Cardiac muscle cell (in vitro differentiated cells and primary cell): ENCODE measurements at regions not wholly inside any gene's neighbourhood (a gene's known extent, or its start where the extent isn't known, plus 50 kb on each side); places are given as distances from the start of the nearest gene placed in this dataset.

Experiments used
- DNase-seq, 2 donors: peaks; one replicate each; pipeline versions ENCODE4 v3.0.0 to v3.0.0-alpha.2; 2010 to 2017; ENCODE audit warnings: low read depth in 1 of 2, low spot score in 1 of 2
- H3K27ac ChIP-seq: fragments of 200-600 bp; sonication (generic); 2 replicates; pipeline ENCODE4 v1.5.1; 2016
- H3K27me3 ChIP-seq: fragments of 200-600 bp; sonication (generic); 2 replicates; pipeline ENCODE4 v1.6.0; 2016; ENCODE audit warnings: control low read depth
- H3K36me3 ChIP-seq: fragments of 200-600 bp; sonication (generic); 2 replicates; pipeline ENCODE4 v1.5.1; 2016; ENCODE audit warnings: control low read depth
- H3K4me1 ChIP-seq: fragments of 200-600 bp; sonication (generic); 2 replicates; pipeline ENCODE4 v1.8.1; 2017; ENCODE audit warnings: low read depth, mild to moderate bottlenecking, mixed run types
- H3K4me3 ChIP-seq: fragments of 200-600 bp; sonication (generic); 2 replicates; pipeline ENCODE4 v1.5.1; 2016; ENCODE audit warnings: mild to moderate bottlenecking
- H3K9me3 ChIP-seq: fragments of 200-600 bp; sonication (generic); 2 replicates; pipeline ENCODE4 v1.5.1; 2017; ENCODE audit warnings: low read depth, mild to moderate bottlenecking, control low read depth
- CTCF ChIP-seq: IDR thresholded peaks from 2 replicates; pipeline ENCODE4 v1.5.1; 2012; ENCODE audit warnings: low read depth, mild to moderate bottlenecking, low read length

DNA sequence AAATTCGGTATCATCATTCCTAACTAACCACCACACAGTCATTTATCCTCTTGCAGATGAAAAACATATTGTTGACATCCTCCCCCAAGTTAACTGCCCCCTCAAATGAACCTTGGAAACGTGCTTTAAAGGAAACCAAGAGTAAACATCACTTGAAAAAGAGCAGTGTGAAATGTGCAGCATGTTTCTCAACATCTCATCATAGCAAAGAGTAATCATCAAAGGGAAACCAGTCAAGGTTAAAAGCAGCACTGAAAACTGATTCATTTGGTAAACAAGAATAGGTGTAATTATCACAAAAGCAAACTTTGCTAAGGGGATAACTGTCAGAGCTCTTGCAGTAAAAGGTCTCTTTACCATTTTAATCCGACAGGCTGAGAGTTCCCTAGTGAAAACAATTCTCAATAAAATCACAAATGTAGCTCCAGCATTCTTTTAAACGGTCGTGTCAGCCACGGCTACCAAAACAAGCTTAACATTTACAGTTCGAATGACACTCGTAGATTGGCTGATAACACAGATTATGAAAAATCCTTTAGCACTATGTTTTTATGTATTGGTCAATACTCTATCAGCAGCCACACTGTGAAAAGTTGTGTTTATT lies 461.0 kb downstream of the GBE1 start:
- no peaks in the 10 kb centered on the region for H3K36me3 ChIP-seq
- H3K27ac ChIP-seq: no peak overlapping the region
- no peak for TF ChIP-seq CTCF
- no peak for DNase-seq
- no peaks in the 10 kb centered on the region for H3K4me1 ChIP-seq
- H3K27me3 ChIP-seq: no peaks in the 10 kb centered on the region
- H3K4me3 ChIP-seq: no peak overlapping the region
- H3K9me3 ChIP-seq: no peaks in the 10 kb centered on the region

DNA sequence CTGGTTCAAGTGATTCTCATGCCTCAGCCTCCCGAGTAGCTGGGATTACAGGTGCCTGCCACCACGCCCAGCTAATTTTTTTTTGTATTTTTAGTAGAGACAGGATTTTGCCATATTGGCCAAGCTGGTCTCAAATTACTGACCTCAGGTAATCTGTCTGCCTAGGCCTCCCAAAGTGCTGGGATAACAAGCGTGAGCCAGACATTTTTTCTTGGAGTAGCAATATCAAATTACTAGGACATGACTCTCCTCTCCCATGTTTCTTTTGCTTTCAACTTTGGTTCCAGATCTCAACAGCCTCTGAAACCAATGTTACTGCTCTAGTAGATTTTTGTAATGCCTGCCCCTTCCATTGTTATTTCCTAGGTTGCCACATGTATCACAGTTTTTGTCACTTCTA lies 462.0 kb downstream of the GBE1 start:
- H3K36me3 ChIP-seq: no peaks in the 10 kb centered on the region
- H3K9me3 ChIP-seq: no peaks in the 10 kb centered on the region
- no peak for DNase-seq
- H3K4me1 ChIP-seq: no peaks in the 10 kb centered on the region
- no peak for TF ChIP-seq CTCF
- H3K4me3 ChIP-seq: no peak overlapping the region
- H3K27ac ChIP-seq: no peak overlapping the region
- H3K27me3 ChIP-seq: no peaks in the 10 kb centered on the region

GRCh38 chr3:81295906-81296577 lies 465.4 kb downstream of the GBE1 start:
- Histone ChIP-seq H3K4me3 (no peak overlapping the region), H3K27ac (no peak overlapping the region), H3K4me1 (no peaks in the 10 kb centered on the region), H3K27me3 (no peaks in the 10 kb centered on the region), H3K36me3 (no peaks in the 10 kb centered on the region), H3K9me3 (no peaks in the 10 kb centered on the region)
- TF ChIP-seq CTCF: no peak
- DNase-seq: no peak

DNA sequence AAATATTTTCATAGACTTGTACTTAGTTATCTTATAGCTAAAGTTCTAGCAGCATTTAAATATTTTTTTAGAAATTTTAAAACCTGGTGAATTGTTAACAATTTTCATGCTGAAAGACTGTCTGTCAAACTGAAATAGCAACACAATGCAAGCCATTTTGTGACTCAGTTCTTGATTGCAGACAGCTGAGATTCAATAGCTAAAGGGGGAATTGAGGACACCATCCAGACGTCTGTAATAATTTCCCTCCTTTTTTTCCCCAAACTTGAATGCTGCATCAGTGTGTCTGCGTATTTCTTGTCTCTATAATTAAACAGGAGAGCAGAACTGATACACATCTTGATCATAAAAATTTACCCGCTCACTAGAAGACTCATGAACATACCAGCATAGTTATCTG lies 468.3 kb downstream of the GBE1 start:
- no peak for TF ChIP-seq CTCF
- no peak overlapping the region for H3K4me3 ChIP-seq
- no peaks in the 10 kb centered on the region for H3K4me1 ChIP-seq
- no peaks in the 10 kb centered on the region for H3K27me3 ChIP-seq
- H3K27ac ChIP-seq: no peak overlapping the region
- no peaks in the 10 kb centered on the region for H3K9me3 ChIP-seq
- DNase-seq: no peak
- no peaks in the 10 kb centered on the region for H3K36me3 ChIP-seq

DNA sequence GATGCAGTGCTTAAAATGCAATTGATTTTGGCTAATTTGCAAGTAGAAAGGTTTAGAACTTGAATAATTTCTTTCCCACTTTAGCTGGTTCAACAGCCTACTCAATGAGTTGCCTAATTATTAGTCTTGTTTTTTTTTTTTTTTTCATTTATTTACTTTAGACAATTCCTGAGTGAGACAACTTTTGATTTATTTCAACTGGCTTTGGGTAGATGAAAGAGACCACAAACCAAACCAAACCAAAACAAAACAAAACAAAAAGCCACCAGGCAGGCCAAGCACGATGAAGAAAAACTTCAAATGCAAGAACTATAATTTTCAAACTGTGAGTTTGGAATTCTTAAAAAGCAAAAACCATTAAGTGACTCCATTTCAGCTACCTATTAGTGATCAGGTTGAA lies 469.9 kb downstream of the GBE1 start:
- Histone ChIP-seq H3K27me3 (no peaks in the 10 kb centered on the region), H3K4me1 (no peaks in the 10 kb centered on the region), H3K27ac (no peak overlapping the region), H3K36me3 (no peaks in the 10 kb centered on the region), H3K4me3 (no peak overlapping the region), H3K9me3 (no peaks in the 10 kb centered on the region)
- DNase-seq: no peak
- no peak for TF ChIP-seq CTCF
